ENCODE measurements at regions not wholly inside any gene's neighbourhood (a gene's known extent, or its start where the extent isn't known, plus 50 kb on each side); places are given as distances from the start of the nearest gene placed in this dataset.
"Not testable (repeated sequence)": the region's sequence is repeated elsewhere in the genome, so short reads cannot be mapped to it uniquely, and the experiment has no call there.

DNA sequence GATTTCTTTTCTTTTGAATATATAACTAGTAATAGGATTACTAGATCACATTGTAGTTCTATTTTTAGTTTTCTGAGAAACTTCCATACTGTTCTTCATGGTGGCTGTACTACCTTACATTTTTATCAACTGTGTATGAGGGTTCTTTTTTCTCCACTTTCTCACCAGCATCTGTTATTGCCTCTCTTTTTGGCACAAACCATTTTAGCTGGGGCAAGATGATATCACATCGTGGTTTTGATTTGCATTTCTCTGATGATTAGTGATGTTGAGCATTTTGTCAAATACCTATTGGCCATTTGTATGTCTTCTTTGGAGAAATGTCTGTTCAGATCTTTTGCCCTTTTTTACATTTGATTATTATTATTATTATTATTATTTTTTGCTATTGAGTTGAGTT is 86.1 kb upstream of the TCF21 start:
- no peak overlapping the region for H3K27ac ChIP-seq
- TF ChIP-seq ZFX (IDR thresholded peaks at IDR 0.05), result no peak
- TF ChIP-seq, protein P1, sequence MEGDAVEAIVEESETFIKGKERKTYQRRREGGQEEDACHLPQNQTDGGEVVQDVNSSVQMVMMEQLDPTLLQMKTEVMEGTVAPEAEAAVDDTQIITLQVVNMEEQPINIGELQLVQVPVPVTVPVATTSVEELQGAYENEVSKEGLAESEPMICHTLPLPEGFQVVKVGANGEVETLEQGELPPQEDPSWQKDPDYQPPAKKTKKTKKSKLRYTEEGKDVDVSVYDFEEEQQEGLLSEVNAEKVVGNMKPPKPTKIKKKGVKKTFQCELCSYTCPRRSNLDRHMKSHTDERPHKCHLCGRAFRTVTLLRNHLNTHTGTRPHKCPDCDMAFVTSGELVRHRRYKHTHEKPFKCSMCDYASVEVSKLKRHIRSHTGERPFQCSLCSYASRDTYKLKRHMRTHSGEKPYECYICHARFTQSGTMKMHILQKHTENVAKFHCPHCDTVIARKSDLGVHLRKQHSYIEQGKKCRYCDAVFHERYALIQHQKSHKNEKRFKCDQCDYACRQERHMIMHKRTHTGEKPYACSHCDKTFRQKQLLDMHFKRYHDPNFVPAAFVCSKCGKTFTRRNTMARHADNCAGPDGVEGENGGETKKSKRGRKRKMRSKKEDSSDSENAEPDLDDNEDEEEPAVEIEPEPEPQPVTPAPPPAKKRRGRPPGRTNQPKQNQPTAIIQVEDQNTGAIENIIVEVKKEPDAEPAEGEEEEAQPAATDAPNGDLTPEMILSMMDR (conservative IDR thresholded peaks at IDR 0.05), result no peak

DNA sequence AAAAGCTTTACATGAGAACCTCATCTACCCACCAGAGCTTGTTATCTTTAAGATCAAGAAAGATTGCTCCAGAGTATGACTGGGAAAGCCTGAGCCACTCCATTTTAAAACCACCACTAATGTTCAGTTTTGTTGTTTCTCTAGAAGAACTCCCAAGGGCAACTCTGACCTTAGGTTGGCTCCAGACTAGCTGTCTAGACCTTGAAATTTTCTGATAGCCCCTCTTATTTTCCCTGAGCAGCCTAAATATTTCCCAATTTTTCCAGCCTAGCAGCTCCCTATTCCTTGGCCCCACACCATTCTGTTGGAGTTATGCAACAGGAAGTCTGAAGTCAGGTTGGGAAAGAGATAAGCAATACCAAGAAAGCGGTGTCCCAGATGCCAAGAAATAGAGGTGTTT is 84.6 kb upstream of the TCF21 start:
- no peak for TF ChIP-seq ZFX (IDR thresholded peaks at IDR 0.05)
- TF ChIP-seq, protein P1 (conservative IDR thresholded peaks at IDR 0.05), result no peak
- H3K27ac ChIP-seq, result no peak overlapping the region

DNA sequence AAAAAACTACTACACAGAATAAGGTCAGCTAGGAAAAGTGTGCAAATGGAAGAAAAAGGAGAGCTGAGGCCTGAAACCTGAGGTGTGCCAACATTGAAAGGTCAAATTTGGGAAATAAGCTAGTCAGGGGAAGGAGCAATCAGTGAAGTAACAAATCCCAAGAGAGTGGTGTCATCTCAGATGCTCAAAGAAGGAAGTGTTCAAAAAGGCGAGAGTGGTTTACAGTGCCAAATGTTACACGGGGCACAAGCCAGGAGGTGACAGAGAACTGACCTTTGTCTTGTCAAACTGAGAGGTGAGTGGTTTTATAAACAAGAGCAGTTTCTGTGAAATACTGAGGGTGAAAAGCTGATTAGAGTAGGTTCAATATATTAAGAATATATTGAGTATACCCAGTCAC is 83.0 kb upstream of the TCF21 start:
- no peak overlapping the region for H3K27ac ChIP-seq
- TF ChIP-seq ZFX (IDR thresholded peaks at IDR 0.05), result no peak
- TF ChIP-seq, protein P1 (conservative IDR thresholded peaks at IDR 0.05), result no peak

DNA sequence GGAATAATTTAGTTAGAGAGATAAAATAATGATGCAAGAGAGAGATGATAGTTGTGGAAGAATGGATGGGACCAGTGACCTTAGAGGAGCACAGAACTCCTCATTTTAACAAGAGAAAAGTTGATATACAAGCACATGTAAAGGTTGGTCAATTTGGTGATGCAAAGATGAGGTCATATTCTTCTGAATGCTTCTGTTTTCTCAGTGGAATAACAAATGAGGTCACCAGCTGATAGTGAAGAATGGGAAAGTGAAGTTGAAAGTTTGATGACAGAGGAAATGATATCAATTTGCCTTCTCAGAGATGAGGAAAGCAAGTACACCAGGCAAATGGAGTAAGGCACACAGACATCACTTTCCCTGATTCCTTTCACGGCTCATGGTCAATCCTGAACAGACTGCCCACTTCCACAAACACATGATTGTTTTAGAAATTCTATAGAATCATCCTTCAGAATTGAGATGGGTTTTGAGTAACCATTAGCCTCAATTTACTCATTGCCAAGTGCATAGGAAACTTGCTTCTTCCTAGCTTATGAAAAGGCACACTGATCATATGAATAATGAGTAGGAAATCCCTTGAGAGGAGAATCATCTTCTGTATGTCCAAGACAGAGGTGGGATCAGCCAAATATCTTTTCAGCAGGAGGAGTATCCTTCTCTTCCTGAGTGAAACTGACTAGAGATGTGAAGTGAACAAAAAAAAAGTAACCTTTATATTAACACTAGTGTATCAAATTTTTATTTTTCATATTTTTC is 82.4 kb upstream of the TCF21 start:
- no peak overlapping the region for H3K27ac ChIP-seq
- no peak for TF ChIP-seq ZFX (IDR thresholded peaks at IDR 0.05)
- TF ChIP-seq, protein P1 (conservative IDR thresholded peaks at IDR 0.05), result no peak

DNA sequence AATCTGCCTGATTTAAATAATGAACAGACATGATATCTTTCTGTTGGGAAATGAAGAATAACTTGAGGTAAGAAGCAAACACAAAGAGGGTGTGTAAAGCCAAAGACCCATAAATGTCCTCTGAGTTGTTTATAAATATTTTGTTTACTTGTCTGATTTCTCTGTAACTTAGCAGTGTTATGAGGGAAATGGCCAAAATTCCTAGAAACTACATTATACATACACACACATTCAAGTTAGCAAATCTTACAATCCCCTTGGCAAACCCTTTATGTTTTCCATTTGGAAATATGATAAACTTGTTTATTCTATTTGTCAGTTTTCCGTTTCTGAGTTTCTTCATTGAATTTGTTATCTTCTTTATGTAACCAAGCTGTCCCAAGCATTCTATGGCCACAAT is 81.4 kb upstream of the TCF21 start:
- TF ChIP-seq, protein P1 (conservative IDR thresholded peaks at IDR 0.05), result no peak
- no peak for TF ChIP-seq ZFX (IDR thresholded peaks at IDR 0.05)
- H3K27ac ChIP-seq, result no peak overlapping the region

DNA sequence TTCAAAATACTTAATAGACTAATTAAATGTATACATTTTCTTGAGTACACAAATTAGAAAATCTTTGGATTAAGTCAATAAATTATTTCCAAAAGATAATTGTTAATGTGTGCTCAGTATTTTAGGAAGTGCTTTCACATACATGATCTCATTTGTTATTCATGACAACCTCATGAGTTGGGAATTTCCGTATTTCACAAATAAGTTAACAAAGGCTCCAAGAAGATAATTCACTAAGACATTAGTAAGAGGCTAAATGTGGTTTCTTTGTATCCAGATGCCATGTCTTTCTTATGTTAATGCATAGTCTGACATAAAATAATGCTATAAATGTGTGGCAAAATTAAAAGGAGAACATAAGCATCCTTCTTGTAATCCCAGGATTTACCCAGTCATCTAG is 79.5 kb upstream of the TCF21 start:
- TF ChIP-seq, protein P1 (conservative IDR thresholded peaks at IDR 0.05), result no peak
- no peak for TF ChIP-seq ZFX (IDR thresholded peaks at IDR 0.05)
- no peak overlapping the region for H3K27ac ChIP-seq

DNA sequence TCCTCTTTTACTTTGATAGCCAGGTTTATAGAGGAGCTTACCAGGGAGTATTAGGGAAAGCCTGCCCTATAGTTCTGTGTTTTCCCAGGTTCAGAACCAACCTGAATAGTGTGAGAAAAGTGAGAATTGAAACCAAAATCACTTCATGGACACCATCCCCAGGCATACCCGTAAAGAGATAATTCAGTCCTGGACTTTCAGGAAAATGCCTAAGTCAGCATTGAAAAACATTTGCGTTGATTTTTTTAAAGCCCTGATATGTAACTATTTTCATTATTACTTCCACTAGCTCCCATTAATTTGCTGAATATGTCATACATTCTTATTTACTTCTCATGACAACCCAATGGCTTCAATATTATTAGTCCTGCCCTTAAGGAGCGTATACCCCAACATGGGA is 77.4 kb upstream of the TCF21 start:
- no peak for TF ChIP-seq ZFX (IDR thresholded peaks at IDR 0.05)
- TF ChIP-seq, protein P1 (conservative IDR thresholded peaks at IDR 0.05), result no peak

DNA sequence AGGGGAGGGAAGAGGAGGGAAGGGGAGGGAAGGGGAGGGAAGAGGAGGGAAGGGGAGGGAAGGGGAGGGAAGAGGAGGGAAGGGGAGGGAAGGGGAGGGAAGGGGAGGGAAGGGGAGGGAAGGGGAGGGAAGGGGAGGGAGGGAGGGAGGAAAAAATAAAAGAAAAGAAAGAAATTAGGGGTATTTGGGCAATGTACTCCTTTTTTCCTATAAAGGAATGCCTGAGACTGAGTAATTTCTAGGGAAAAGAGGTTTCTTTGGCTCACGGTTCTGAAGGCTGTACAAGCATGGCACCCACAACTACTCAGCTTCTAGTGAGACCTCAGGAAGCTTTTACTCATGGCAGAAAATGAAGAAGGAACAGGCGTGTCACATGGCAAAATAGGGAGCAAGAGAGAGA is 76.5 kb upstream of the TCF21 start:
- not testable (repeated sequence) for H3K27ac ChIP-seq

More for the DNA sequence above, 77.4 kb upstream of the TCF21 start:
- no peak overlapping the region for H3K27ac ChIP-seq
